ENCODE measurements at regions not wholly inside any gene's neighbourhood (a gene's known extent, or its start where the extent isn't known, plus 50 kb on each side); places are given as distances from the start of the nearest gene placed in this dataset.

DNA sequence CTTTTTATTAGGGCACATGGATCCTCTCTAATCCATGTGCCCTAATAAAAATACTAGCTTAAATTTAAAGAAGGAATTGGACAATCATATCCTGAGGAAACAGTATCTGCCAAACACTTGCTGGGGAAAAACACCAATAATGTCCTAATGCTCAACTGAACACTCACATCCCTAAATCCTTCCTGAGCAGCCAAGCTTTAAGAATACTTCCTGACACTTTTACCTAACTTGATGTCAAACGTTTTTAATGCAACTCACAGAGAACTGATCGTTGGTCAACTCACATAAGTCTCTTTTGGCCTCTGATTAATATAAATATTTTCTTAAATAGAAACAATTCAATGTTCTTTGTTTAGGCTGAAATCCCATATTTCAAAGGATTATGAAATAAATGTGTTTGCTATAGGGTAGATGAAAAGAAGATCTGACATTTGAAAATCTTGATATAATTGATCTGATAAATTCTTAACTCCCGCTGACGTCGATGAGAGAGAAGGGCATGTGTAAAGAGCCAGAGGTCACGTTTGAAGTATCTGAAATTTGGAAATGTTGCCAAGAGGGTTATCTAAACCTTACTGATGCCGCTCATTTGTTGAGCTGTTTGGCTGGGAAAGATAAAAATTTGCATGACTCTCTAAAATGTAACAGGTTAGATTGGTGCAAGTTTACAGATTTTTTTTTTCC, 122.8 kb upstream of the RHOBTB1 start:
- TF ChIP-seq FOXA1 (IDR thresholded peaks at IDR 0.05) (no peak), GABPA (IDR thresholded peaks at IDR 0.05 in 1 of 2, conservative IDR thresholded peaks at IDR 0.05 in 1 of 2) (peak in 1 of 2 donors; percentile 21), HNF4A (conservative IDR thresholded peaks at IDR 0.05) (peak; percentile 22 to 54), YY1 (IDR thresholded peaks at IDR 0.05) (peak; percentile 22), ZBTB33 (IDR thresholded peaks at IDR 0.05) (peak; percentile 42), RXRA (IDR thresholded peaks at IDR 0.05) (peak in 1 of 2 donors; percentile 74), JUND (IDR thresholded peaks at IDR 0.05) (peak in 1 of 2 donors; percentile 60), NR2F2 (IDR thresholded peaks at IDR 0.05) (no peak), FOXA2 (IDR thresholded peaks at IDR 0.05) (peak; percentile 35)
- TF ChIP-seq, protein P1, sequence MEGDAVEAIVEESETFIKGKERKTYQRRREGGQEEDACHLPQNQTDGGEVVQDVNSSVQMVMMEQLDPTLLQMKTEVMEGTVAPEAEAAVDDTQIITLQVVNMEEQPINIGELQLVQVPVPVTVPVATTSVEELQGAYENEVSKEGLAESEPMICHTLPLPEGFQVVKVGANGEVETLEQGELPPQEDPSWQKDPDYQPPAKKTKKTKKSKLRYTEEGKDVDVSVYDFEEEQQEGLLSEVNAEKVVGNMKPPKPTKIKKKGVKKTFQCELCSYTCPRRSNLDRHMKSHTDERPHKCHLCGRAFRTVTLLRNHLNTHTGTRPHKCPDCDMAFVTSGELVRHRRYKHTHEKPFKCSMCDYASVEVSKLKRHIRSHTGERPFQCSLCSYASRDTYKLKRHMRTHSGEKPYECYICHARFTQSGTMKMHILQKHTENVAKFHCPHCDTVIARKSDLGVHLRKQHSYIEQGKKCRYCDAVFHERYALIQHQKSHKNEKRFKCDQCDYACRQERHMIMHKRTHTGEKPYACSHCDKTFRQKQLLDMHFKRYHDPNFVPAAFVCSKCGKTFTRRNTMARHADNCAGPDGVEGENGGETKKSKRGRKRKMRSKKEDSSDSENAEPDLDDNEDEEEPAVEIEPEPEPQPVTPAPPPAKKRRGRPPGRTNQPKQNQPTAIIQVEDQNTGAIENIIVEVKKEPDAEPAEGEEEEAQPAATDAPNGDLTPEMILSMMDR (IDR thresholded peaks at IDR 0.05; ENCODE audit: low read depth, low read length, missing input control) = no peak
- TF ChIP-seq, protein P2, sequence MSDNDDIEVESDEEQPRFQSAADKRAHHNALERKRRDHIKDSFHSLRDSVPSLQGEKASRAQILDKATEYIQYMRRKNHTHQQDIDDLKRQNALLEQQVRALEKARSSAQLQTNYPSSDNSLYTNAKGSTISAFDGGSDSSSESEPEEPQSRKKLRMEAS (IDR thresholded peaks at IDR 0.05) = peak; percentile 14
- TF ChIP-seq, protein P3, sequence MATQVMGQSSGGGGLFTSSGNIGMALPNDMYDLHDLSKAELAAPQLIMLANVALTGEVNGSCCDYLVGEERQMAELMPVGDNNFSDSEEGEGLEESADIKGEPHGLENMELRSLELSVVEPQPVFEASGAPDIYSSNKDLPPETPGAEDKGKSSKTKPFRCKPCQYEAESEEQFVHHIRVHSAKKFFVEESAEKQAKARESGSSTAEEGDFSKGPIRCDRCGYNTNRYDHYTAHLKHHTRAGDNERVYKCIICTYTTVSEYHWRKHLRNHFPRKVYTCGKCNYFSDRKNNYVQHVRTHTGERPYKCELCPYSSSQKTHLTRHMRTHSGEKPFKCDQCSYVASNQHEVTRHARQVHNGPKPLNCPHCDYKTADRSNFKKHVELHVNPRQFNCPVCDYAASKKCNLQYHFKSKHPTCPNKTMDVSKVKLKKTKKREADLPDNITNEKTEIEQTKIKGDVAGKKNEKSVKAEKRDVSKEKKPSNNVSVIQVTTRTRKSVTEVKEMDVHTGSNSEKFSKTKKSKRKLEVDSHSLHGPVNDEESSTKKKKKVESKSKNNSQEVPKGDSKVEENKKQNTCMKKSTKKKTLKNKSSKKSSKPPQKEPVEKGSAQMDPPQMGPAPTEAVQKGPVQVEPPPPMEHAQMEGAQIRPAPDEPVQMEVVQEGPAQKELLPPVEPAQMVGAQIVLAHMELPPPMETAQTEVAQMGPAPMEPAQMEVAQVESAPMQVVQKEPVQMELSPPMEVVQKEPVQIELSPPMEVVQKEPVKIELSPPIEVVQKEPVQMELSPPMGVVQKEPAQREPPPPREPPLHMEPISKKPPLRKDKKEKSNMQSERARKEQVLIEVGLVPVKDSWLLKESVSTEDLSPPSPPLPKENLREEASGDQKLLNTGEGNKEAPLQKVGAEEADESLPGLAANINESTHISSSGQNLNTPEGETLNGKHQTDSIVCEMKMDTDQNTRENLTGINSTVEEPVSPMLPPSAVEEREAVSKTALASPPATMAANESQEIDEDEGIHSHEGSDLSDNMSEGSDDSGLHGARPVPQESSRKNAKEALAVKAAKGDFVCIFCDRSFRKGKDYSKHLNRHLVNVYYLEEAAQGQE (IDR thresholded peaks at IDR 0.05) = no peak
- Histone ChIP-seq H3K9me3 (ENCODE audit: control insufficient read depth in 4 of 4, low read length in 3 of 4) (no peaks in the 10 kb centered on the region), H3K27ac (ENCODE audit: low read depth in 1 of 2, low read length in 2 of 2) (no peak overlapping the region), H3K9ac (ENCODE audit: low read depth in 1 of 2, low read length in 2 of 2) (no peak overlapping the region), H3K27me3 (ENCODE audit: control insufficient read depth in 4 of 4, insufficient read depth in 4 of 4, low read length in 3 of 4) (no peaks in the 10 kb centered on the region), H3K4me3 (ENCODE audit: low read depth in 1 of 3, low read length in 3 of 3) (no peak overlapping the region), H3K36me3 (ENCODE audit: control insufficient read depth in 4 of 4, insufficient read depth in 3 of 4, low read depth in 1 of 4, low read length in 3 of 4) (no peaks in the 10 kb centered on the region), H3K4me1 (ENCODE audit: control insufficient read depth in 4 of 4, insufficient read depth in 4 of 4, low read length in 3 of 4) (peaks cover 4 to 23% (median 11%) of the 10 kb centered on the region in 4 donors)
- 20% methylated on average over 7 of the region's 7 CpGs for WGBS
- no peak for DNase-seq (ENCODE audit: low spot score)

GRCh38 chr10:61065051-61065450, 121.1 kb upstream of the RHOBTB1 start:
- DNase-seq (ENCODE audit: low spot score) = no peak
- Histone ChIP-seq H3K4me1 (ENCODE audit: control insufficient read depth in 4 of 4, insufficient read depth in 4 of 4, low read length in 3 of 4) (peaks cover 4 to 23% (median 11%) of the 10 kb centered on the region in 4 donors), H3K27ac (ENCODE audit: low read depth in 1 of 2, low read length in 2 of 2) (no peak overlapping the region), H3K9me3 (ENCODE audit: control insufficient read depth in 4 of 4, low read length in 3 of 4) (no peaks in the 10 kb centered on the region), H3K9ac (ENCODE audit: low read depth in 1 of 2, low read length in 2 of 2) (no peak overlapping the region), H3K4me3 (ENCODE audit: low read depth in 1 of 3, low read length in 3 of 3) (no peak overlapping the region), H3K27me3 (ENCODE audit: control insufficient read depth in 4 of 4, insufficient read depth in 4 of 4, low read length in 3 of 4) (no peaks in the 10 kb centered on the region), H3K36me3 (ENCODE audit: control insufficient read depth in 4 of 4, insufficient read depth in 3 of 4, low read depth in 1 of 4, low read length in 3 of 4) (no peaks in the 10 kb centered on the region)
- WGBS = 87% methylated on average over 2 of the region's 2 CpGs
- TF ChIP-seq HNF4A (conservative IDR thresholded peaks at IDR 0.05) = no peak
- no peak for TF ChIP-seq GABPA (IDR thresholded peaks at IDR 0.05 in 1 of 2, conservative IDR thresholded peaks at IDR 0.05 in 1 of 2)
- TF ChIP-seq SP1 (IDR thresholded peaks at IDR 0.05) = no peak
- TF ChIP-seq, protein P2 (IDR thresholded peaks at IDR 0.05) = no peak
- no peak for TF ChIP-seq FOXA2 (IDR thresholded peaks at IDR 0.05)
- TF ChIP-seq ZBTB33 (IDR thresholded peaks at IDR 0.05) = no peak
- TF ChIP-seq JUND (IDR thresholded peaks at IDR 0.05) = no peak
- TF ChIP-seq EGR1 (IDR thresholded peaks at IDR 0.05; ENCODE audit: low read depth in 2 of 2) = no peak
- no peak for TF ChIP-seq FOXA1 (IDR thresholded peaks at IDR 0.05)
- TF ChIP-seq RAD21 (IDR thresholded peaks at IDR 0.05) = no peak
- TF ChIP-seq, protein P3 (IDR thresholded peaks at IDR 0.05) = no peak

Measured in liver (tissue), 8 donors.